Suprapubic skin (tissue), 4 donors: ENCODE measurements at regions not wholly inside any gene's neighbourhood (a gene's known extent, or its start where the extent isn't known, plus 50 kb on each side); places are given as distances from the start of the nearest gene placed in this dataset.

Source experiments
- DNase-seq, 2 donors: peaks; one replicate each; pipeline ENCODE4 v3.0.0-alpha.2; 2019; ENCODE audit warnings: low spot score in 2 of 2
- H3K27ac ChIP-seq: fragments of 200-600 bp; sonication (generic); one replicate; pipeline ENCODE4 v1.5.1; 2019
- H3K27me3 ChIP-seq: fragments of 200-600 bp; sonication (generic); one replicate; pipeline ENCODE4 v1.5.1; 2019
- H3K36me3 ChIP-seq: fragments of 200-600 bp; sonication (generic); one replicate; pipeline ENCODE4 v1.5.1; 2019
- H3K4me1 ChIP-seq: fragments of 200-600 bp; sonication (generic); one replicate; pipeline ENCODE4 v1.5.1; 2019
- H3K4me3 ChIP-seq: fragments of 200-600 bp; sonication (generic); one replicate; pipeline ENCODE4 v1.5.1; 2019; ENCODE audit warnings: mild to moderate bottlenecking
- H3K9me3 ChIP-seq: fragments of 200-600 bp; sonication (generic); one replicate; pipeline ENCODE4 v1.5.1; 2019
- EP300 ChIP-seq: sonication (generic); formaldehyde crosslinking; IDR thresholded peaks from one replicate; pipeline ENCODE4 v1.6.1; 2017; ENCODE audit warnings: antibody characterized with exemption
- POLR2A ChIP-seq, 2 donors: fragments of 450-650 bp; IDR thresholded peaks; one replicate each; pipeline ENCODE4 v1.6.1; 2017; ENCODE audit warnings: antibody characterized with exemption in 2 of 2, mild to moderate bottlenecking in 2 of 2, moderate library complexity in 2 of 2
- POLR2AphosphoS5 ChIP-seq, 3 donors: sonication (generic); formaldehyde crosslinking; IDR thresholded peaks; one replicate each; pipeline ENCODE4 v1.6.1; 2017; ENCODE audit warnings: antibody characterized with exemption in 3 of 3
- WGBS: methylation state at CpG from one replicate; pipeline ENCODE4 v1.1.5; 2018; 5-methylcytosine and 5-hydroxymethylcytosine counted together
- TF ChIP-seq, protein P1 (sequence below), 2 donors: fragments of 200-600 bp in 1 of 2; fragments of 450-650 bp in 1 of 2; sonication (generic) in 1 of 2; IDR thresholded peaks; one replicate each; pipeline ENCODE4 v1.5.1; 2016 to 2019; ENCODE audit warnings: antibody characterized with exemption in 2 of 2, mild to moderate bottlenecking in 1 of 2, moderate library complexity in 1 of 2

- DNase-seq = no peak
- H3K4me1 ChIP-seq = no peaks in the 10 kb centered on the region
- no peaks in the 10 kb centered on the region for H3K36me3 ChIP-seq
- H3K27ac ChIP-seq = no peak overlapping the region
- H3K9me3 ChIP-seq = no peaks in the 10 kb centered on the region
- no peak overlapping the region for H3K4me3 ChIP-seq
- 48% methylated on average over 2 of the region's 2 CpGs for WGBS
- H3K27me3 ChIP-seq = no peaks in the 10 kb centered on the region
- TF ChIP-seq, protein P1, sequence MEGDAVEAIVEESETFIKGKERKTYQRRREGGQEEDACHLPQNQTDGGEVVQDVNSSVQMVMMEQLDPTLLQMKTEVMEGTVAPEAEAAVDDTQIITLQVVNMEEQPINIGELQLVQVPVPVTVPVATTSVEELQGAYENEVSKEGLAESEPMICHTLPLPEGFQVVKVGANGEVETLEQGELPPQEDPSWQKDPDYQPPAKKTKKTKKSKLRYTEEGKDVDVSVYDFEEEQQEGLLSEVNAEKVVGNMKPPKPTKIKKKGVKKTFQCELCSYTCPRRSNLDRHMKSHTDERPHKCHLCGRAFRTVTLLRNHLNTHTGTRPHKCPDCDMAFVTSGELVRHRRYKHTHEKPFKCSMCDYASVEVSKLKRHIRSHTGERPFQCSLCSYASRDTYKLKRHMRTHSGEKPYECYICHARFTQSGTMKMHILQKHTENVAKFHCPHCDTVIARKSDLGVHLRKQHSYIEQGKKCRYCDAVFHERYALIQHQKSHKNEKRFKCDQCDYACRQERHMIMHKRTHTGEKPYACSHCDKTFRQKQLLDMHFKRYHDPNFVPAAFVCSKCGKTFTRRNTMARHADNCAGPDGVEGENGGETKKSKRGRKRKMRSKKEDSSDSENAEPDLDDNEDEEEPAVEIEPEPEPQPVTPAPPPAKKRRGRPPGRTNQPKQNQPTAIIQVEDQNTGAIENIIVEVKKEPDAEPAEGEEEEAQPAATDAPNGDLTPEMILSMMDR (IDR thresholded peaks at IDR 0.05) = no peak
- TF ChIP-seq EP300 = no peak
- TF ChIP-seq POLR2AphosphoS5 (IDR thresholded peaks at IDR 0.05) = no peak
- no peak for TF ChIP-seq POLR2A (IDR thresholded peaks at IDR 0.05)
Observed at GRCh38 chr20:12827816-12828385, 180.9 kb upstream of the SPTLC3 start.

GRCh38 chr20:12829170-12829569 is 179.6 kb upstream of the SPTLC3 start:
- Histone ChIP-seq H3K9me3 (no peaks in the 10 kb centered on the region), H3K36me3 (no peaks in the 10 kb centered on the region), H3K4me1 (no peaks in the 10 kb centered on the region), H3K27ac (no peak overlapping the region), H3K27me3 (no peaks in the 10 kb centered on the region), H3K4me3 (no peak overlapping the region)
- TF ChIP-seq POLR2AphosphoS5 (IDR thresholded peaks at IDR 0.05) (no peak), POLR2A (IDR thresholded peaks at IDR 0.05) (no peak), EP300 (no peak)
- TF ChIP-seq, protein P1 (IDR thresholded peaks at IDR 0.05) = no peak
- 61% methylated on average over 5 of the region's 5 CpGs for WGBS
- no peak for DNase-seq

- no peak overlapping the region for H3K27ac ChIP-seq
- no peak for DNase-seq
- H3K4me3 ChIP-seq = no peak overlapping the region
- 21% methylated on average over 1 of the region's 1 CpG for WGBS
- peaks cover 2% of the 10 kb centered on the region for H3K27me3 ChIP-seq
- no peaks in the 10 kb centered on the region for H3K36me3 ChIP-seq
- H3K4me1 ChIP-seq = no peaks in the 10 kb centered on the region
- TF ChIP-seq POLR2AphosphoS5 (IDR thresholded peaks at IDR 0.05) (no peak), POLR2A (IDR thresholded peaks at IDR 0.05) (no peak), EP300 (no peak)
- TF ChIP-seq, protein P1 (IDR thresholded peaks at IDR 0.05) = no peak
- H3K9me3 ChIP-seq = no peaks in the 10 kb centered on the region
Observed at GRCh38 chr20:12833861-12834260, 174.9 kb upstream of the SPTLC3 start.

DNA sequence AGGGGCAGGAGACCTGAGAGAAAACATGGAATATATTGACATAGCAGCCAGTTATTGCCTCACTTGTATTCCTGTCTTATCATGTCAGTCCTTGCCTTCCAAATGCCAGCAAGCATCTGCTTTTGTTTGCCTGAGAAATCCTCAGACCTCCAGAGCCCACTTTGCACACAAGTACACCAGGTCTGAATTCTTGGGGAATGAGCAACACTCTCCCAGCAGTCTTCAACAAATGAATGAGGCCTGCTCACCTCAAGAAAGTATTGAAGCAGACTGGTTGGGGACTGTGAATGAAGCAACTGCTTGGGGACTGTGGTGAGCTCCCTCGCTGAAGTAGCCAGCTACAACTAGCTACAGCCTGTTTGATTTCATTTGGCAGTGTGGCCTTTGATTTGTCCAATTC is 172.8 kb upstream of the SPTLC3 start:
- H3K9me3 ChIP-seq = no peaks in the 10 kb centered on the region
- peaks cover 2% of the 10 kb centered on the region for H3K27me3 ChIP-seq
- 82% methylated on average over 1 of the region's 1 CpG for WGBS
- no peak overlapping the region for H3K27ac ChIP-seq
- TF ChIP-seq, protein P1 (IDR thresholded peaks at IDR 0.05) = no peak
- no peak for TF ChIP-seq POLR2AphosphoS5 (IDR thresholded peaks at IDR 0.05)
- TF ChIP-seq POLR2A (IDR thresholded peaks at IDR 0.05) = no peak
- TF ChIP-seq EP300 = no peak
- DNase-seq = no peak
- H3K36me3 ChIP-seq = no peaks in the 10 kb centered on the region
- H3K4me1 ChIP-seq = no peaks in the 10 kb centered on the region
- H3K4me3 ChIP-seq = no peak overlapping the region

DNA sequence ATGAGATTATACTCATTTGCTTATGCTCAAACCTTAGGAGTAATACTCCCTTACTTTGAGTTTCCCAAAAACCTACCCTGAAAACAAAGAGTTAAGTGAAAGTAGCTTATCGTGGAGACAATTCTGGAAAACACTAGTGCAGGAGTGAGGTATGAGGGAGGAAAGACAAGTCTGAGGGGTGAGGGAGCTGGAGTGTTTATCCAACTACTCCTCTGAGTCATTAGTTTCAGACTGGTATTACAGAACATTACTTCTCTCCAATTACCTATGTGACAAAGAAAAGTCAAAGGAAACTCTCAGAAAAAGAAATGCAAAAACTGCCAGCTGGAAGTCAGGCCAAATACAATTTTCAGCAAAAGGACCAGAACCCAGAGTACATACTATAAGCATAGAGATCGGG is 171.1 kb upstream of the SPTLC3 start:
- Histone ChIP-seq H3K27ac (no peak overlapping the region), H3K4me3 (no peak overlapping the region), H3K9me3 (no peaks in the 10 kb centered on the region), H3K27me3 (peaks cover 2% of the 10 kb centered on the region), H3K4me1 (no peaks in the 10 kb centered on the region), H3K36me3 (no peaks in the 10 kb centered on the region)
- 51% methylated on average over 2 of the region's 2 CpGs for WGBS
- no peak for DNase-seq
- TF ChIP-seq, protein P1 (IDR thresholded peaks at IDR 0.05) = no peak
- TF ChIP-seq EP300 (no peak), POLR2AphosphoS5 (IDR thresholded peaks at IDR 0.05) (no peak), POLR2A (IDR thresholded peaks at IDR 0.05) (no peak)
